Neural cell (in vitro differentiated cells): ENCODE measurements at regions not wholly inside any gene's neighbourhood (a gene's known extent, or its start where the extent isn't known, plus 50 kb on each side); places are given as distances from the start of the nearest gene placed in this dataset.

ENCODE experiments used
- H2AFZ ChIP-seq: fragments of 200-600, 300-800 bp; sonication (generic), shearing (Covaris generic); 2 replicates; pipeline ENCODE4 v1.6.0; 2014; ENCODE audit warnings: low read depth, mild to moderate bottlenecking, antibody characterized with exemption, low read length, moderate library complexity
- H3F3A ChIP-seq: fragments of 200-600 bp; shearing (Covaris generic); 2 replicates; pipeline ENCODE4 v1.6.1; 2016; ENCODE audit warnings: mild to moderate bottlenecking, moderate library complexity, mixed read lengths, antibody characterized with exemption, low read length; ENCODE audit not compliant: insufficient read depth, poor library complexity, severe bottlenecking
- H3K27ac ChIP-seq: fragments of 200-600, 300-800 bp; sonication (generic), shearing (Covaris generic); 2 replicates; pipeline ENCODE4 v1.5.1; 2014; ENCODE audit warnings: mild to moderate bottlenecking, low read length, moderate library complexity
- H3K27me3 ChIP-seq: fragments of 300-800, 200-600 bp; sonication (generic), shearing (Covaris generic); 2 replicates; pipeline ENCODE4 v1.6.0; 2014; ENCODE audit warnings: mild to moderate bottlenecking, low read depth, low read length, moderate library complexity; ENCODE audit not compliant: insufficient read depth
- H3K36me3 ChIP-seq: fragments of 300-800, 200-600 bp; sonication (generic), shearing (Covaris generic); 2 replicates; pipeline ENCODE4 v1.5.1; 2014; ENCODE audit warnings: mild to moderate bottlenecking, antibody characterized with exemption, low read length, moderate library complexity; ENCODE audit not compliant: insufficient read depth
- H3K4me2 ChIP-seq: fragments of 300-800, 200-600 bp; sonication (generic), shearing (Covaris generic); 2 replicates; pipeline ENCODE4 v1.6.0; 2014; ENCODE audit warnings: mild to moderate bottlenecking, low read length
- H3K4me3 ChIP-seq: fragments of 300-800, 200-600 bp; sonication (generic), shearing (Covaris generic); 2 replicates; pipeline ENCODE4 v1.5.1; 2014; ENCODE audit warnings: mild to moderate bottlenecking, low read length, moderate library complexity
- H3K79me2 ChIP-seq: fragments of 200-600 bp; shearing (Covaris generic); replicated peaks from 2 replicates; pipeline ENCODE4 v1.6.0; 2014; ENCODE audit warnings: mild to moderate bottlenecking, low read length, moderate library complexity; ENCODE audit not compliant: insufficient read depth
- H3K9ac ChIP-seq: fragments of 300-800, 200-600 bp; sonication (generic), shearing (Covaris generic); 2 replicates; pipeline ENCODE4 v1.6.1; 2016; ENCODE audit warnings: mild to moderate bottlenecking, low read length, mixed read lengths
- H3K9me2 ChIP-seq: fragments of 200-600 bp; shearing (Covaris generic); 2 replicates; pipeline ENCODE4 v1.6.1; 2016; ENCODE audit warnings: mild to moderate bottlenecking, low read length, mixed read lengths; ENCODE audit not compliant: insufficient read depth
- H3K9me3 ChIP-seq: fragments of 200-600, 300-800 bp; sonication (generic), shearing (Covaris generic); 2 replicates; pipeline ENCODE4 v1.6.1; 2016; ENCODE audit warnings: mild to moderate bottlenecking, mixed run types, low read length, moderate library complexity, mixed read lengths
- H4K20me1 ChIP-seq: fragments of 200-600 bp; shearing (Covaris generic); 2 replicates; pipeline ENCODE4 v1.6.1; 2016; ENCODE audit warnings: mild to moderate bottlenecking, mixed run types; ENCODE audit not compliant: insufficient read depth
- EP300 ChIP-seq: fragments of 450-650 bp; conservative IDR thresholded peaks from 2 replicates; pipeline ENCODE4 v1.6.1; 2014; ENCODE audit warnings: antibody characterized with exemption, mild to moderate bottlenecking, moderate library complexity; ENCODE audit not compliant: poor library complexity, severe bottlenecking
- EZH2 ChIP-seq: fragments of 200-600, 300-800 bp; shearing (Covaris generic), sonication (generic); IDR thresholded peaks from 2 replicates; pipeline ENCODE4 v1.6.1; 2014; ENCODE audit warnings: antibody characterized with exemption, low read length, borderline replicate concordance, mild to moderate bottlenecking; ENCODE audit not compliant: insufficient read depth, poor library complexity, severe bottlenecking
- MXI1 ChIP-seq: fragments of 450-650 bp; conservative IDR thresholded peaks from 2 replicates; pipeline ENCODE4 v1.6.1; 2014; ENCODE audit warnings: antibody characterized with exemption, mild to moderate bottlenecking; ENCODE audit not compliant: poor library complexity, severe bottlenecking
- POLR2AphosphoS5 ChIP-seq: IDR thresholded peaks from 2 replicates; pipeline ENCODE4 v1.6.1; 2012
- RAD21 ChIP-seq: fragments of 450-650 bp; conservative IDR thresholded peaks from 2 replicates; pipeline ENCODE4 v1.6.1; 2014; ENCODE audit warnings: antibody characterized with exemption, mild to moderate bottlenecking, moderate library complexity
- SMC3 ChIP-seq: fragments of 450-650 bp; conservative IDR thresholded peaks from 2 replicates; pipeline ENCODE4 v1.6.1; 2014; ENCODE audit warnings: antibody characterized with exemption, mild to moderate bottlenecking, moderate library complexity; ENCODE audit not compliant: poor library complexity
- TAF1 ChIP-seq: IDR thresholded peaks from 2 replicates; pipeline ENCODE4 v1.6.1; 2012; ENCODE audit warnings: low read depth
- TF ChIP-seq, protein P1 (sequence below): fragments of 450-650 bp; IDR thresholded peaks from 2 replicates; pipeline ENCODE4 v1.5.1; 2014; ENCODE audit warnings: antibody characterized with exemption, mild to moderate bottlenecking, moderate library complexity; ENCODE audit not compliant: poor library complexity, severe bottlenecking
- TF ChIP-seq, protein P2 (sequence below): IDR thresholded peaks from 2 replicates; pipeline ENCODE4 v1.6.1; 2012; ENCODE audit warnings: borderline replicate concordance

DNA sequence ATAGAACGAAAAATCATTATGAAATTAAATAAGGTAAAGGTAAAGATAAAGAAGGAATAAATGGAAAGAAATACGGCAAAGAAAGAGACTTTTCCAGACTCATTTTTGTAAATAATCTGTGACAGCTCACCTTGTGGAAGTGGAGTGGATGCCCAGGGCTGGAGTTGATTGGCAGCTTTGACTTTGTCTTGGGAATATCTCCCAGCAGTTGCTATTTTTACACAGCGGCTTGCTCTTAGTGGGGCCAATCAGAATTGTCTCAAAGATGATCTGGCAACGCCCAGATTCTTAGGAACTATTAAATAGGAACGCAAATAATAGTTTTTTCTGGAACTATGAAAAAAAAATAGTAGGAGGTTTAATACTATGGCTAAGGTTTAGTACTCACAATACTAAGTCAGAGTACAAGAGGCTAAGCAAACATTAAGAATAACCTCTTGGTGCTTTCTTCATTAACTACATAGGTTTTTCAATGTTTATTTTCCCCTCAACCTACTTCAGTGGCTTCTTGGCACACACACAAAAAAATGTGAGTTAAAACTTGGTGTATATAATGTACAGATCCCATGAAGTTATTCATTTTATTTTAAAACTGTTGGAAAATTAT lies 132.7 kb downstream of the TRAM1L1 start:
- no peaks in the 10 kb centered on the region for H3K9me2 ChIP-seq
- no peak overlapping the region for H3K9ac ChIP-seq
- H3K27ac ChIP-seq: no peak overlapping the region
- H3K27me3 ChIP-seq: no peaks in the 10 kb centered on the region
- H3K4me2 ChIP-seq: no peak overlapping the region
- H3K79me2 ChIP-seq: no peaks in the 10 kb centered on the region
- no peaks in the 10 kb centered on the region for H3F3A ChIP-seq
- H4K20me1 ChIP-seq: no peaks in the 10 kb centered on the region
- H2AFZ ChIP-seq: no peak overlapping the region
- H3K4me3 ChIP-seq: no peak overlapping the region
- TF ChIP-seq, protein P1, sequence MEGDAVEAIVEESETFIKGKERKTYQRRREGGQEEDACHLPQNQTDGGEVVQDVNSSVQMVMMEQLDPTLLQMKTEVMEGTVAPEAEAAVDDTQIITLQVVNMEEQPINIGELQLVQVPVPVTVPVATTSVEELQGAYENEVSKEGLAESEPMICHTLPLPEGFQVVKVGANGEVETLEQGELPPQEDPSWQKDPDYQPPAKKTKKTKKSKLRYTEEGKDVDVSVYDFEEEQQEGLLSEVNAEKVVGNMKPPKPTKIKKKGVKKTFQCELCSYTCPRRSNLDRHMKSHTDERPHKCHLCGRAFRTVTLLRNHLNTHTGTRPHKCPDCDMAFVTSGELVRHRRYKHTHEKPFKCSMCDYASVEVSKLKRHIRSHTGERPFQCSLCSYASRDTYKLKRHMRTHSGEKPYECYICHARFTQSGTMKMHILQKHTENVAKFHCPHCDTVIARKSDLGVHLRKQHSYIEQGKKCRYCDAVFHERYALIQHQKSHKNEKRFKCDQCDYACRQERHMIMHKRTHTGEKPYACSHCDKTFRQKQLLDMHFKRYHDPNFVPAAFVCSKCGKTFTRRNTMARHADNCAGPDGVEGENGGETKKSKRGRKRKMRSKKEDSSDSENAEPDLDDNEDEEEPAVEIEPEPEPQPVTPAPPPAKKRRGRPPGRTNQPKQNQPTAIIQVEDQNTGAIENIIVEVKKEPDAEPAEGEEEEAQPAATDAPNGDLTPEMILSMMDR: no peak
- no peak for TF ChIP-seq RAD21
- TF ChIP-seq EZH2: no peak
- TF ChIP-seq POLR2AphosphoS5: no peak
- no peak for TF ChIP-seq EP300
- no peak for TF ChIP-seq SMC3
- TF ChIP-seq TAF1: no peak
- TF ChIP-seq MXI1: no peak
- TF ChIP-seq, protein P2, sequence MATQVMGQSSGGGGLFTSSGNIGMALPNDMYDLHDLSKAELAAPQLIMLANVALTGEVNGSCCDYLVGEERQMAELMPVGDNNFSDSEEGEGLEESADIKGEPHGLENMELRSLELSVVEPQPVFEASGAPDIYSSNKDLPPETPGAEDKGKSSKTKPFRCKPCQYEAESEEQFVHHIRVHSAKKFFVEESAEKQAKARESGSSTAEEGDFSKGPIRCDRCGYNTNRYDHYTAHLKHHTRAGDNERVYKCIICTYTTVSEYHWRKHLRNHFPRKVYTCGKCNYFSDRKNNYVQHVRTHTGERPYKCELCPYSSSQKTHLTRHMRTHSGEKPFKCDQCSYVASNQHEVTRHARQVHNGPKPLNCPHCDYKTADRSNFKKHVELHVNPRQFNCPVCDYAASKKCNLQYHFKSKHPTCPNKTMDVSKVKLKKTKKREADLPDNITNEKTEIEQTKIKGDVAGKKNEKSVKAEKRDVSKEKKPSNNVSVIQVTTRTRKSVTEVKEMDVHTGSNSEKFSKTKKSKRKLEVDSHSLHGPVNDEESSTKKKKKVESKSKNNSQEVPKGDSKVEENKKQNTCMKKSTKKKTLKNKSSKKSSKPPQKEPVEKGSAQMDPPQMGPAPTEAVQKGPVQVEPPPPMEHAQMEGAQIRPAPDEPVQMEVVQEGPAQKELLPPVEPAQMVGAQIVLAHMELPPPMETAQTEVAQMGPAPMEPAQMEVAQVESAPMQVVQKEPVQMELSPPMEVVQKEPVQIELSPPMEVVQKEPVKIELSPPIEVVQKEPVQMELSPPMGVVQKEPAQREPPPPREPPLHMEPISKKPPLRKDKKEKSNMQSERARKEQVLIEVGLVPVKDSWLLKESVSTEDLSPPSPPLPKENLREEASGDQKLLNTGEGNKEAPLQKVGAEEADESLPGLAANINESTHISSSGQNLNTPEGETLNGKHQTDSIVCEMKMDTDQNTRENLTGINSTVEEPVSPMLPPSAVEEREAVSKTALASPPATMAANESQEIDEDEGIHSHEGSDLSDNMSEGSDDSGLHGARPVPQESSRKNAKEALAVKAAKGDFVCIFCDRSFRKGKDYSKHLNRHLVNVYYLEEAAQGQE: no peak
- no peaks in the 10 kb centered on the region for H3K36me3 ChIP-seq
- H3K9me3 ChIP-seq: no peaks in the 10 kb centered on the region

DNA sequence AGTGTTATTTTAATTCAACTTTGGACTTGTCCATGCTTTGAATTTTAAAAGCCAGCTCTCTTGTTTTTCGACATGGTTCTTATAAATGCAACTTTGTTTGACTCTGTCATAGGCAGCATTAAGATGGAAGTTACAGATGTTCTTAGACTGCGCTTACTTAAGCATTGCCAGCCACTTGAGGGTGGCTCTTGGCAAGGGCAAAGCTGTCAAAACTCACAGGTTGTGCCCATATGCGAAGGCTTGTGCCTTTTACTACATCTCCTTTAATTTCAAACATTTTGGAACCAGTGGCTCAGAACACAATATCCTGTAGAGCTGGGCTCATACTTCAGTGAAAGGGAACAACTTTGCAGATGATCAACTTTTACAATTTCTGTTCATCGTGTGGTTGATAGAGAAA lies 135.5 kb downstream of the TRAM1L1 start:
- no peaks in the 10 kb centered on the region for H3K9me3 ChIP-seq
- H2AFZ ChIP-seq: no peak overlapping the region
- H3K79me2 ChIP-seq: no peaks in the 10 kb centered on the region
- no peaks in the 10 kb centered on the region for H3K36me3 ChIP-seq
- no peaks in the 10 kb centered on the region for H4K20me1 ChIP-seq
- no peak for TF ChIP-seq EP300
- no peak for TF ChIP-seq POLR2AphosphoS5
- TF ChIP-seq TAF1: no peak
- no peak for TF ChIP-seq EZH2
- TF ChIP-seq, protein P1: no peak
- no peak for TF ChIP-seq MXI1
- no peak for TF ChIP-seq SMC3
- TF ChIP-seq RAD21: no peak
- TF ChIP-seq, protein P2: no peak
- no peak overlapping the region for H3K4me3 ChIP-seq
- no peaks in the 10 kb centered on the region for H3F3A ChIP-seq
- no peak overlapping the region for H3K27ac ChIP-seq
- H3K9me2 ChIP-seq: no peaks in the 10 kb centered on the region
- H3K27me3 ChIP-seq: no peaks in the 10 kb centered on the region
- H3K4me2 ChIP-seq: no peak overlapping the region
- H3K9ac ChIP-seq: no peak overlapping the region
